DMS114 treated with DMSO at 0.1 percent for 48 hours (cell line): ENCODE measurements at regions not wholly inside any gene's neighbourhood (a gene's known extent, or its start where the extent isn't known, plus 50 kb on each side); places are given as distances from the start of the nearest gene placed in this dataset.
"Not testable (repeated sequence)": the region's sequence is repeated elsewhere in the genome, so short reads cannot be mapped to it uniquely, and the experiment has no call there.

ENCODE experiments used
- DNase-seq: peaks from one replicate; lab custom pipeline; 2025; ENCODE audit not compliant: unreplicated experiment; lab: John Stamatoyannopoulos, UW

DNA sequence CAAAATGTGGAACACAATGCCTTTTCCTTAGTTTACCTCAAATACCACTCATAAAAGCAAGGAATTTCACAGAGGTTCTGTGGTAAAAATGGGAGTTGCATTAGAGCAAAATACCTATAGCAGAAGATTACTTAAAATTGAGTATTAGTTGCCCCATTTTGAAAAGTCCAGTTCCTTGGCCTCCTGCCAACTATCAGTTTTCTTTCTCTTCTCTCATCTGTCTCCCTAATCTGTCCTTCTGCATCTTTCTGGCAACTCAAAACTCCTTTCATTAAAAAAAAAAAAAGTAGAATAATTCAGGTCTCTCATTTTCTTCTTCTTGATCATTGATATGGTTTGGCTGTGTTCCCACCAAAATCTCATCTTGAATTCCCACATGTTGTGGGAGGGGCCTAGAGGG lies 127.3 kb downstream of the ATP23 start:
- no peak for DNase-seq

GRCh38 chr12:58069268-58069963 lies 128.0 kb downstream of the ATP23 start:
- DNase-seq, result no peak

- DNase-seq, result no peak
Measured at GRCh38 chr12:58071994-58072393, 130.6 kb downstream of the ATP23 start.

- DNase-seq, result no peak
Measured at GRCh38 chr12:58074259-58074658, 132.9 kb downstream of the ATP23 start.

DNA sequence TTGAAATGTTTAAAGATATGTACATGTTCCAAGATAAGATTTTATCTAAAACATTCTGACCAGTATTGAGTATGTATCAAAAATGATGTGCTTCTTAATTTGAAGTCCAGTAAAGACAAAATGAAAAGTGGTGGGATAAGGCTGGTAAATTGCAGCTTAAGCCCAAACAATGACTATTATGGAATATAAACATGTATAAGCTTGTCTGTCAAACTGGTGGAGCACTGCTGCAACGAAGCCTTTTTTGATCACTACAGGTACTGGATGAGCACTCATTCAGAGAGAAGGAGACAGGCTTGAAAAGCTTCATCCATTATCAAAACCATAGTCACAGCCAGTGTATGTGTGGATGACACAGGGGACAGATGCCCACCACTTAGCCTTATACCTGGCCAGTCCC lies 138.4 kb downstream of the ATP23 start:
- DNase-seq, result no peak

- no peak for DNase-seq
Measured at GRCh38 chr12:58081488-58081887, 140.1 kb downstream of the ATP23 start.

- DNase-seq, result no peak
Measured at GRCh38 chr12:58082996-58083395, 141.6 kb downstream of the ATP23 start.

DNA sequence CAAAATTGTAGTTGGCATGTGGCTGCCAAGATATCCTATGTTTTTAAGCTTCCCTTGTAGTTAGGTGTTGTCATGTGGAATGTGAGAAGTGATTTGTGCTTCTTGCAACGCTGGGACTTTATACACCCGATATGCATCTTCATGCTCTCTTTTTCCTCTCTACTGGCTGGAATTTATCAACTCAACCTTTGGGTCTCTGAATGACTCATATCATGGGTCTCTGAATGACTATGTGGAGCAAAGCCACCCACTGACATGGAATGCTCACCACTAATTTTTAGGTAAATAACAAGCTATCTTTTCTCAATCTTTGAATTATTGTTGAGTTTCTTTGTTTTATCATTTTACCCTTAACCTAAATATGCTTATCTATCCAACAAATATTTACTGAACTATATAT lies 144.6 kb downstream of the ATP23 start:
- DNase-seq, result no peak

DNA sequence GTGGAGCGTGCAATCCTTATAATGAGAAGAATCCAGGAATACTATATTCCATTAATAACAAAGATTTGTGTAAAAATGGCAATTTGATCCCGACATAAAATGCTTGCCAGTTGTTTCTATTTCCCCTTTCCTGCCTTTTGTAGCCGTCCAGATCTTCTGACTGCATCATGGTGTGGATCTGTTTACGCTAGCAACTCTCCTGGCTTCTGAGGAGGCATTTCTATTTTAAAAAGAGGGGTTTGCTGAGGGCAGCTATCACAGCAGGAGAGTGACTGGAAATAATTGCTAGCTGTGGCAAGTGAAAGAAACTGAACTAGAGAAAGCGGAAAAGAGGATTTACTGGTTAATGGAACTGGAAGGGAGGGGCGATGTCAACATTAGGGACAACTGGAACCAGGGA lies 145.6 kb downstream of the ATP23 start:
- no peak for DNase-seq

DNA sequence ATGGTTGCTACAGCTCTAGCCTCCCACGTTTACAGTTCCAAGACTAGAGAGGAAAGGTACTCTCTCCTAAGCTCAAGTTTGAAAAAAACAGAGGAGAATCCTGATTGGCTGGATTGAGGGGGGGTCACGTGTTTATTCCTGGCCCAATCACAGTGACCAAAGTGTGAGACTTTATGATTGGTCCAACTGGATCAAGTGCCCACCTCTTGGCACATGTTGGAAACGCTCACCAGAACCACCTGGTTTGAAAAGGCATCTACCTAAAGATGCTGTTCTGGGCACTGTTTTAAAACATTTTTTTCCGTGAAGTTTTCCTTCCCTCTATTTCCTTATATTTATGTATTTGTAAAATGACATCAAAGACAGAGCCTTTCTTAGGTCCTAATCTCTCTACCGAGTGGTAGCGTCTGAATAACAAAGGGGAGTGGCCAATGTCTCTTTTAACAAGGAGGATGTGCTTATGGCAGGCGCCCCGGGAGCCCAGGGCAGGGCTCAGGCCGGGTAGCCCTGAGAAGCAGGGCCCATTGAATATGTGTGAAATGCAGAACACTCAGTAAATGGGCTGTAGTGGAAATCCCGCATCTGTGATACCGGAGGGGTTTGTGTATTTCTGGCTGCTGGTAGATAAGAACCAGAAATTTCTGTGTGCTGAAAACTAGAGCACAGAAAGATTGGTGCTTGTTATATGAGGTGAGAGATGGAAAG lies 146.2 kb downstream of the ATP23 start:
- DNase-seq, result no peak

GRCh38 chr12:58089588-58089987 lies 148.2 kb downstream of the ATP23 start:
- DNase-seq, result no peak

DNA sequence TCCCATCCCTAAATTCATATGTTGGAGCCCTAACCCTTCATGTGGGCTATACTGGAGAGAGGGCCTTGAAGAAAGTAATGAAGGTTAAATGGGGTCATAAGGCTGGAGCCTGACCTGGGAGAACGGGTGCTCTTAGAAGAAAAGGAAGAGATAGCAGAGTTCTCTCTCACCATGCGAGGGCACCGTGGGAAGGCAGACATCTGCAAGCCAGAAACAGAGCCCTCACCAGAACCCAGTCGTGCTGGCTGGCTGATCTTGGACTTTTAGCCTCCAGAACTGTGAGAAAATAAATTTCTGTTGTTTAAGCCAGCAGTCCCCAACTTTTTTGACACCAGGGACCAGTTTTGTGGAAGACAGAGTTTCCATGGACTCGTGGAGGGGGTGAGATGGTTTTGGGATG lies 149.3 kb downstream of the ATP23 start:
- no peak for DNase-seq

DNA sequence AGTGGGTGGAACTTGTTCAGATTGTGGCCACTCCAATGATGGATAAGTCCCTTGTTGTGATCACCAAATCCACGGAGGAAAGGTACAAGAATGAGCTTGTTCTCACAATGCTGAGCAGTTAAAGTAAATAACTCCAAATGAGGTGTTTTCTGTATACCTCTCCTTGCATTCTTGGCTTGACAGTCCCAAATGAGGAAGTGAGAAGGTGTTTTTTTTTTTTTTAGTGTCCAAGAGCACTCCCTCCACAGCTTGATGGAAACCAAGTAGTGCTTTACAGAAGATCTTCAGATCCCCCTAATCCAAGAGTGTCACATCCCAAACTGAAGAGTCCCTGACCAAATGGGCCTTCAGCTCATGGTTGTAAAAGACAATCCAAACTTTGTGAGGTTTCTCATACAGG lies 153.6 kb downstream of the ATP23 start:
- DNase-seq, result no peak

- no peak for DNase-seq
Measured at GRCh38 chr12:58097741-58098140, 156.4 kb downstream of the ATP23 start.

- no peak for DNase-seq
Measured at GRCh38 chr12:58099476-58099875, 158.1 kb downstream of the ATP23 start.

DNA sequence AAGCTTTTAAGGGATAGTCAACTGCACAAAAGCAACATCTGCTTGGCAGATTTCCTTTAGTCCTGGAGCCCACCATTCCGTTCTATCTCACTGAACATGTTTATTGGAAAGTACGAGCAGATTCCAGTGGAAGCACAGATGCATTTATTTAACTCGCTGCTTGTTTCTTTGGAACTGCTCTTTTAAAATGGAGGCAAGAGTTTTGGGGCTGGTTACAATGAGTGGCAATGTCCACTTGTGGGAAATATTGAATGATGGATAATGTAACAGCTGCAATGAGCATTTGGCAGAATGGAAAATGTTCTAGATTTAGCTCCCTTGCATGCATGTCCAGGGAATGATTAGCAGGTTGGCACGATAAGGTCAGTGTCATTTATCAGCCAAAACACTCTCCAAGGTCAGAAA lies 163.0 kb downstream of the ATP23 start:
- no peak for DNase-seq

DNA sequence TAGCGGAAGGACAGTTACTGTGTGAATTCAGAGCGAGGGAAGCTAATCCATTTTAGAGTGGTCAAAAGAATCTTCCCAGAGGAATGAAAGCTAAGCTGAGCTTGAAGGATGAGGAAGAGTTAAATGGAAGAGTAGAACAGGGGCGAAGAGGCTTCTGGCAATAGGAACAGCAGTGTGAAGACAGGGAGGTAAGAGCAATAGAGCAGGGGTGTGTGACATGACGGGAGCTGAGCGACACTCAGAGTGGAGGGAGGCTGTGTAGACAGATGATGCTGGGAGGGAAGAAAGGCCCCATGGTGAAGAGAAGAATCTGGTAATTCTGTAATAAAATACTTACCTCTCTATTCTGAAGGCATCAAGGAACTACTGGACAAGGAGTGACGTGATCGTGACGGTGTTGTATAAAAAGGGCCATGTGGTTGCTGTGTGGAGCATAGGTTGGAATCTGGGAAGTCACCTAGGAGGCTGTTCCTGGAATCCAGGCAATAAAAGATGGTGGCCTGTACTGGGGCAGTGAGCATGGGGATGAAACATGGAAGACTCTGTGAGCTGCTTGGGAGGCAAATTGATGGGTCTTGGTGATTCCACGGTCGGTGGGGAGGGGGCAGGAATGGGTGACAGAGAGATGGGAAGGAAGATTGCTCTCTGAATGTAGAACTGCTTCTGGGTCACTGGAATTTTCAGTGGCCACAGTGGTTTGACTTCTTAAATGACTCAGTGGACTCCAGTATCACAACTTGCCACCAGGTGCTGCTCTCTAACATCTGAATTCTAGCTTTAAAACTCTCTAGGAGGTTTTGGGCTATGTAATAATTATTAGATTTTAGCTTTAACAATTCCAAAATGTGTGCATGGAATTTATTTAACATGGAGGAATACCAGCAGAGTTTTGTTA lies 164.1 kb downstream of the ATP23 start:
- DNase-seq, result no peak

- DNase-seq, result no peak
Measured at GRCh38 chr12:58106195-58106594, 164.8 kb downstream of the ATP23 start.

- DNase-seq, result no peak
Measured at GRCh38 chr12:58117201-58117600, 175.8 kb downstream of the ATP23 start.

- DNase-seq, result no peak
Measured at GRCh38 chr12:58117667-58118066, 176.3 kb downstream of the ATP23 start.

- DNase-seq, result not testable (repeated sequence)
Measured at GRCh38 chr12:58125761-58126160, 184.4 kb downstream of the ATP23 start.
